PC-9 (cell line): ENCODE measurements at regions not wholly inside any gene's neighbourhood (a gene's known extent, or its start where the extent isn't known, plus 50 kb on each side); places are given as distances from the start of the nearest gene placed in this dataset.
A peak's percentile ranks its signal among the peaks of the same experiment; 100 is the strongest.

Experiments
- BruUV-seq: library from RNA; stranded (reverse); fragments of 400-500 nt; replicated peaks from 2 replicates; lab custom pipeline; 2021; lab: Mats Ljungman, UMichigan
- CTCF ChIA-PET: fragments of 300-600 bp; sonication (Branson Sonifier 250); formaldehyde crosslinking; loops from one replicate; lab custom pipeline; 2022; ENCODE audit warnings: antibody characterized with exemption; lab: Charles Lee
- POLR2A ChIA-PET: fragments of 300-600 bp; sonication (Branson Sonifier 250); formaldehyde crosslinking; loops from one replicate; lab custom pipeline; 2022; ENCODE audit warnings: antibody characterized with exemption; ENCODE audit not compliant: unreplicated experiment; lab: Charles Lee
- DNase-seq, 2 experiments: peaks; one replicate each; pipeline versions ENCODE4 v3.0.0 to v3.0.0-alpha.2; 2015 to 2022; ENCODE audit warnings: mixed read lengths in 1 of 2
- H2AFZ ChIP-seq: fragments of 200-600 bp; sonication (generic); 2 replicates; pipeline ENCODE4 v1.8.1; 2017; ENCODE audit warnings: antibody characterized with exemption
- H3F3A ChIP-seq: fragments of 200-600 bp; sonication (generic); 2 replicates; pipeline ENCODE4 v1.8.1; 2017; ENCODE audit warnings: antibody characterized with exemption, mild to moderate bottlenecking, low read depth; ENCODE audit not compliant: insufficient read depth
- H3K27ac ChIP-seq: fragments of 200-600 bp; sonication (generic); 2 replicates; pipeline ENCODE4 v1.6.1; 2016; ENCODE audit warnings: mixed run types
- H3K27me3 ChIP-seq: fragments of 200-600 bp; sonication (generic); 2 replicates; pipeline ENCODE4 v1.6.1; 2016; ENCODE audit warnings: low read depth, mixed run types; ENCODE audit not compliant: insufficient read depth
- H3K36me3 ChIP-seq: fragments of 200-600 bp; sonication (generic); 2 replicates; pipeline ENCODE4 v1.6.1; 2016; ENCODE audit warnings: low read depth, mixed run types
- H3K4me1 ChIP-seq: fragments of 200-600 bp; sonication (generic); replicated peaks from 2 replicates; pipeline ENCODE4 v1.6.1; 2016; ENCODE audit warnings: mixed run types; ENCODE audit not compliant: insufficient read depth
- H3K4me2 ChIP-seq: fragments of 200-600 bp; sonication (generic); 2 replicates; pipeline ENCODE4 v1.6.1; 2017; ENCODE audit warnings: mixed run types
- H3K4me3 ChIP-seq: fragments of 200-600 bp; sonication (generic); 2 replicates; pipeline ENCODE4 v1.6.1; 2016; ENCODE audit warnings: mixed run types
- H3K79me2 ChIP-seq: fragments of 200-600 bp; sonication (generic); 2 replicates; pipeline ENCODE4 v1.6.1; 2017; ENCODE audit warnings: low read depth, mixed run types
- H3K9me2 ChIP-seq: fragments of 200-600 bp; sonication (generic); 2 replicates; pipeline ENCODE4 v1.8.1; 2017; ENCODE audit warnings: mild to moderate bottlenecking; ENCODE audit not compliant: insufficient read depth
- H3K9me3 ChIP-seq: fragments of 200-600 bp; sonication (generic); 2 replicates; pipeline ENCODE4 v1.8.1; 2016; ENCODE audit warnings: low read depth; ENCODE audit not compliant: insufficient read depth
- H4K20me1 ChIP-seq: fragments of 200-600 bp; sonication (generic); 2 replicates; pipeline ENCODE4 v1.8.1; 2017; ENCODE audit not compliant: insufficient read depth
- EZH2 ChIP-seq: fragments of 200-600 bp; sonication (generic); IDR thresholded peaks from 2 replicates; pipeline ENCODE4 v1.8.0; 2017; ENCODE audit warnings: antibody characterized with exemption, low read depth
- intact Hi-C: fragments of 100-400 bp; cut with micrococcal nuclease; formaldehyde crosslinking; loops from one replicate; pipeline ENCODE4 v1.10.0; 2022; ENCODE audit not compliant: unreplicated experiment
- TF ChIP-seq, protein P1 (sequence below): fragments of 200-600 bp; sonication (generic); conservative IDR thresholded peaks from 2 replicates; pipeline ENCODE4 v1.6.1; 2017; ENCODE audit warnings: mixed run types, antibody characterized with exemption, mild to moderate bottlenecking, moderate library complexity

- H3K36me3 ChIP-seq = no peaks in the 10 kb centered on the region
- no peaks in the 10 kb centered on the region for H3K4me1 ChIP-seq
- no peaks in the 10 kb centered on the region for H4K20me1 ChIP-seq
- H3K79me2 ChIP-seq = no peaks in the 10 kb centered on the region
- H3K9me3 ChIP-seq = no peaks in the 10 kb centered on the region
- BruUV-seq = no TSS peak
- no peak overlapping the region for H3K4me2 ChIP-seq
- intact Hi-C loops = loop anchor here (1.0 to 5.0 kb wide), 2 partner anchors 266 to 620 kb away; no protein-coding TSS in a partner anchor
- no peaks in the 10 kb centered on the region for H3K9me2 ChIP-seq
- TF ChIP-seq EZH2 = no peak
- TF ChIP-seq, protein P1, sequence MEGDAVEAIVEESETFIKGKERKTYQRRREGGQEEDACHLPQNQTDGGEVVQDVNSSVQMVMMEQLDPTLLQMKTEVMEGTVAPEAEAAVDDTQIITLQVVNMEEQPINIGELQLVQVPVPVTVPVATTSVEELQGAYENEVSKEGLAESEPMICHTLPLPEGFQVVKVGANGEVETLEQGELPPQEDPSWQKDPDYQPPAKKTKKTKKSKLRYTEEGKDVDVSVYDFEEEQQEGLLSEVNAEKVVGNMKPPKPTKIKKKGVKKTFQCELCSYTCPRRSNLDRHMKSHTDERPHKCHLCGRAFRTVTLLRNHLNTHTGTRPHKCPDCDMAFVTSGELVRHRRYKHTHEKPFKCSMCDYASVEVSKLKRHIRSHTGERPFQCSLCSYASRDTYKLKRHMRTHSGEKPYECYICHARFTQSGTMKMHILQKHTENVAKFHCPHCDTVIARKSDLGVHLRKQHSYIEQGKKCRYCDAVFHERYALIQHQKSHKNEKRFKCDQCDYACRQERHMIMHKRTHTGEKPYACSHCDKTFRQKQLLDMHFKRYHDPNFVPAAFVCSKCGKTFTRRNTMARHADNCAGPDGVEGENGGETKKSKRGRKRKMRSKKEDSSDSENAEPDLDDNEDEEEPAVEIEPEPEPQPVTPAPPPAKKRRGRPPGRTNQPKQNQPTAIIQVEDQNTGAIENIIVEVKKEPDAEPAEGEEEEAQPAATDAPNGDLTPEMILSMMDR = no peak
- POLR2A ChIA-PET = interaction anchor here (0.5 to 0.6 kb wide), 2 partner anchors 56 to 680 kb away, joined by 3 to 5 read pairs; no protein-coding TSS in a partner anchor
- CTCF ChIA-PET = interaction anchor here (0.8 to 3.9 kb wide), 3 partner anchors 54 to 121 kb away, joined by 3 to 70 read pairs (median 4); no protein-coding TSS in a partner anchor
- no peak overlapping the region for H2AFZ ChIP-seq
- H3F3A ChIP-seq = no peaks in the 10 kb centered on the region; the same call in 1 of the 2 replicates
- H3K4me3 ChIP-seq = no peak overlapping the region
- peak in 1 of 2 experiments; percentile 43 for DNase-seq
- H3K27me3 ChIP-seq = no peaks in the 10 kb centered on the region
- H3K27ac ChIP-seq = no peak overlapping the region
These were observed 105.5 kb upstream of the IL12A start for GRCh38 chr3:159882790-159883779.

DNA sequence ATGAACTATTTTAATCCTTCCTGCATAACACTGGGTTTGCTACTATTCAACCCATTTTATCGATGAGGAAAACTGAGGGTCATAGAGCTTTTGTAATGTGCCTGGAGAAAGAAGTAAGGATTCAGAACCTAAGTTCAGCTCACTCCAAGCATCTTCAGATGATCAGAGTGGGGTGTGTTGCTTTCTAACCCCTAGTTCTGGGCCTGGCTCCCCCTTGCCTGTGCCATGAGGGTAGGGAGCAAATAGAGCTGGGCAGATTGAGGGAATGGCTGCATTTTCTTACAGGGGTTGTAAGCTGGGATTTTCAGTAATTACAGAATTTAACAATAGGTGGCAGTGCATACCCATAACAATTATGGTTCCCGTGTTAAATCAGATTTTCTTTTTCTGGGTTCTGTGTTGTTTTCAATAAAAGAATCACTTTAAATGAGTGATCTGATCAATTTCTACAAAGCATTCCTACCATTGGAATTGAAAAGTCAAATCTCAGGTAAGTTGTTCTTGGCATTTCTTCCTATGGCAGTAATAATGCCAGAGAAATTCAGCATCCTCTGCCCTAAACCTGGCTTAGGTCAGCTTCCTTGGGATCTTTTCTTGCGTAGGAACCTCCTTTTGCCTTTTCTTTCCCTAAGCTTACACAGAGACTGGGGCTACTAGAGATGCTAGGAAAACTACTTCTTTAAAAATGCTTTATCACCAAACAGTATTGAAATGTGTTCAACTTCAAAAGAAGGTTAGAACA is 103.8 kb upstream of the IL12A start:
- H3K36me3 ChIP-seq = 0 out of 2 replicates have a peak, but pooled peaks cover 4% of the 10 kb centered on the region
- ChIA-PET POLR2A (interaction anchor here (0.6 kb wide), 1 partner anchor 63 kb away, joined by 3 read pairs; no protein-coding TSS in a partner anchor), CTCF (interaction anchor here (0.6 to 3.9 kb wide), 12 partner anchors 44 to 625 kb away, joined by 3 to 70 read pairs (median 4); no protein-coding TSS in a partner anchor)
- H3K4me1 ChIP-seq = no peaks in the 10 kb centered on the region
- intact Hi-C loops = loop anchor here (1.0 to 5.0 kb wide), 5 partner anchors 60 to 532 kb away; no protein-coding TSS in a partner anchor
- no peaks in the 10 kb centered on the region for H3K9me3 ChIP-seq
- no peak overlapping the region for H3K4me2 ChIP-seq
- peak; percentile 15 to 45 for DNase-seq
- no peaks in the 10 kb centered on the region; the same call in 1 of the 2 replicates for H3F3A ChIP-seq
- H3K27me3 ChIP-seq = no peaks in the 10 kb centered on the region
- TF ChIP-seq, protein P1 = peak; percentile 85
- TF ChIP-seq EZH2 = no peak
- no peaks in the 10 kb centered on the region for H4K20me1 ChIP-seq
- no TSS peak for BruUV-seq
- no peak overlapping the region for H3K4me3 ChIP-seq
- no peak overlapping the region for H2AFZ ChIP-seq
- no peaks in the 10 kb centered on the region for H3K9me2 ChIP-seq
- H3K27ac ChIP-seq = no peak overlapping the region
- H3K79me2 ChIP-seq = no peaks in the 10 kb centered on the region
